Peyer's patch (tissue), 4 donors: ENCODE measurements at regions not wholly inside any gene's neighbourhood (a gene's known extent, or its start where the extent isn't known, plus 50 kb on each side); places are given as distances from the start of the nearest gene placed in this dataset.

ENCODE experiments used
- POLR2A ChIP-seq, 2 donors: fragments of 450-650 bp; IDR thresholded peaks; one replicate each; pipeline ENCODE4 v1.5.1; 2017; ENCODE audit warnings: antibody characterized with exemption in 2 of 2, mild to moderate bottlenecking in 2 of 2, moderate library complexity in 2 of 2
- TF ChIP-seq, protein P1 (sequence below), 6 experiments: fragments of 450-650 bp in 4 of 6; fragments of 200-600 bp in 2 of 6; sonication (generic) in 1 of 6; IDR thresholded peaks; one replicate each; pipeline ENCODE4 v1.5.1; 2017 to 2019; ENCODE audit warnings: antibody characterized with exemption in 6 of 6, mild to moderate bottlenecking in 3 of 6, moderate library complexity in 1 of 6

DNA sequence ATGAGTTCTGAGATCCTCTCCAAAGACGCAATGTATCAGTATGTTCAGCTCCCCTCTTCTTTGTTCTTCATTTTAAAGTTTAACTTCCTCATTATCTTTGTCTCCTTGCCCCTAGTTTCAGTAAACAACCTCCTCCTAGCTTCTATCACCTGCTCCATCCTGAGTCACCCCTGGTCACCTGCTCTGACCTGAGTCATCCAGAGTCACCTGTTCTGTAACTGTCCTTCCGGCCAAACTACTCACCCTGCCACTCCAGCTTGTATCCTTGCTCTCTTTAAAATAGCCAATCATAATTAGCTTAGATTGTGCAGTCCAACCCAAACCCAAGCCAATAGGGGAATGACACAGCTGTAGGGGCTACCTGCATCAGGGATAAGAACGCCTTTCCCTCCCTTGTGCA, 332.0 kb downstream of the OLFM3 start:
- TF ChIP-seq, protein P1, sequence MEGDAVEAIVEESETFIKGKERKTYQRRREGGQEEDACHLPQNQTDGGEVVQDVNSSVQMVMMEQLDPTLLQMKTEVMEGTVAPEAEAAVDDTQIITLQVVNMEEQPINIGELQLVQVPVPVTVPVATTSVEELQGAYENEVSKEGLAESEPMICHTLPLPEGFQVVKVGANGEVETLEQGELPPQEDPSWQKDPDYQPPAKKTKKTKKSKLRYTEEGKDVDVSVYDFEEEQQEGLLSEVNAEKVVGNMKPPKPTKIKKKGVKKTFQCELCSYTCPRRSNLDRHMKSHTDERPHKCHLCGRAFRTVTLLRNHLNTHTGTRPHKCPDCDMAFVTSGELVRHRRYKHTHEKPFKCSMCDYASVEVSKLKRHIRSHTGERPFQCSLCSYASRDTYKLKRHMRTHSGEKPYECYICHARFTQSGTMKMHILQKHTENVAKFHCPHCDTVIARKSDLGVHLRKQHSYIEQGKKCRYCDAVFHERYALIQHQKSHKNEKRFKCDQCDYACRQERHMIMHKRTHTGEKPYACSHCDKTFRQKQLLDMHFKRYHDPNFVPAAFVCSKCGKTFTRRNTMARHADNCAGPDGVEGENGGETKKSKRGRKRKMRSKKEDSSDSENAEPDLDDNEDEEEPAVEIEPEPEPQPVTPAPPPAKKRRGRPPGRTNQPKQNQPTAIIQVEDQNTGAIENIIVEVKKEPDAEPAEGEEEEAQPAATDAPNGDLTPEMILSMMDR (IDR thresholded peaks at IDR 0.05), result no peak
- TF ChIP-seq POLR2A (IDR thresholded peaks at IDR 0.05), result no peak
